ENCODE measurements at regions not wholly inside any gene's neighbourhood (a gene's known extent, or its start where the extent isn't known, plus 50 kb on each side); places are given as distances from the start of the nearest gene placed in this dataset.

- no peak for TF ChIP-seq CTCF (conservative IDR thresholded peaks at IDR 0.05; ENCODE audit: low read length)
- DNase-seq (ENCODE audit: low read depth), result no peak
- H3K4me3 ChIP-seq (ENCODE audit: low read length), result no peak overlapping the region
Measured at GRCh38 chr13:42474954-42475353, 99.0 kb upstream of the TNFSF11 start.

GRCh38 chr13:42477596-42478190 is 96.3 kb upstream of the TNFSF11 start:
- TF ChIP-seq CTCF (conservative IDR thresholded peaks at IDR 0.05; ENCODE audit: low read length), result no peak
- H3K4me3 ChIP-seq (ENCODE audit: low read length), result no peak overlapping the region
- no peak for DNase-seq (ENCODE audit: low read depth)

GRCh38 chr13:42478531-42479156 is 95.3 kb upstream of the TNFSF11 start:
- H3K4me3 ChIP-seq (ENCODE audit: low read length), result no peak overlapping the region
- TF ChIP-seq CTCF (conservative IDR thresholded peaks at IDR 0.05; ENCODE audit: low read length), result peak; percentile 40
- DNase-seq (ENCODE audit: low read depth), result no peak

DNA sequence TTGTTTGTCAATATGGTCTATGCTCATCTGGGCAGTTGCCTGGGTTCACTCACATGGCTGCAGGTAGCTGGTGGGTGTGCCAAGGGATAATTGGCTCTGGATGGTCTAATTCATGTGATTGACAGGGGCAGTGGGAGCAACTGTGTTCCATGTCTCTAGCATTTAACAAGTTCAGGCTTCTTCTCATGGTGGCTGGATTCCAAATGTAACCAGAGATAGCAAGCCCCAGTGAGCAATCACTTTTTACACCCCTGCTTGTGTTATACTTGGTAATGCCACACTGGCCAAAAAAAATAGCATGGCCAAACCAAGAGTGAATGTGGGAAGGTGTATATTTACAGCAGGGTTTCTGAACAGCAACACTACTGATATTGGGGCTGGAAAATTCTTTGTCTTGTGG is 89.6 kb upstream of the TNFSF11 start:
- TF ChIP-seq CTCF (conservative IDR thresholded peaks at IDR 0.05; ENCODE audit: low read length), result no peak
- H3K4me3 ChIP-seq (ENCODE audit: low read length), result no peak overlapping the region
- DNase-seq (ENCODE audit: low read depth), result no peak

GRCh38 chr13:42485272-42485671 is 88.7 kb upstream of the TNFSF11 start:
- DNase-seq (ENCODE audit: low read depth), result no peak
- no peak overlapping the region for H3K4me3 ChIP-seq (ENCODE audit: low read length)
- no peak for TF ChIP-seq CTCF (conservative IDR thresholded peaks at IDR 0.05; ENCODE audit: low read length)

DNA sequence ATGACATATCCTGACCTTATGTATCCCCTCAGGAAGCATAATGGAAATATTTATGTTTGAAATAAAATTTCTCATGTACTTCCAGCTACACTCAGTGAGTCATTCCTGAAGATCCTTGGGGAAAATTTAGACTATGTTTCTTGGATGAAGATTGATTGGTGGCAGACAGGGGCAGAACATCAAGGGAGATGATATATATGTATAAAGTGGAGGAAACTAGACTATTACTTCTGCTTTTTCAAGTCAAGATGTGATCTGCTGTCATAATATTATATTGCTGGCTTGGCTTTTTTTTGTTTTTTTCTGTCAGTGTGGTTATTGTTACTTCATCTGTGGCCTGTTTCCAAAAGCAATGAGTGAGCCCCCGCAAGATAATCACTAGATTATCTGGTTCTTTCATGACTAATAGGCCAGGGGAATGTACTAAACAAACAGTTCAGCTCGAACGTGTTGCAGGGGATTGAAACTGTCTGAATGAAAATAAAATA is 87.2 kb upstream of the TNFSF11 start:
- DNase-seq (ENCODE audit: low read depth), result peak; percentile 21
- TF ChIP-seq CTCF (conservative IDR thresholded peaks at IDR 0.05; ENCODE audit: low read length), result no peak
- no peak overlapping the region for H3K4me3 ChIP-seq (ENCODE audit: low read length)

DNA sequence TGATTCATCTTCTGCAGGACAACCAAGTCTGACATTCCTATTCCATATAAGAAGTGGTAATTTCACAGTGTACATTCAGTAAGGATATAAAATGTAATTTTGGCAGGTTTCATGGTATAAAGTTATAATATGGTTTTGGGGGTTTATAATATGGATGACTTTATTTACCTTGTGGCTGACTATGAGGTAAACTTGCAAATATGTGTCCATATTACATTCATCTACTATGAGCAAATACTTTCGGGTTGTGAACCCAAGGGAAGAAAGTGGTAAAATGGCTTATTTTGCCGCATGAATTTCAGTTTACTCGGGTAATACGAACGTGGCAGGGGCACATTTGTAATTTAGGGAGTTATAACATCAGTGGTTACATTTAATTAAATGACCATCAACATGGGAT is 86.7 kb upstream of the TNFSF11 start:
- no peak for TF ChIP-seq CTCF (conservative IDR thresholded peaks at IDR 0.05; ENCODE audit: low read length)
- no peak for DNase-seq (ENCODE audit: low read depth)
- H3K4me3 ChIP-seq (ENCODE audit: low read length), result no peak overlapping the region
